GM04503 (cell line): ENCODE measurements at regions not wholly inside any gene's neighbourhood (a gene's known extent, or its start where the extent isn't known, plus 50 kb on each side); places are given as distances from the start of the nearest gene placed in this dataset.
"Not testable (repeated sequence)": the region's sequence is repeated elsewhere in the genome, so short reads cannot be mapped to it uniquely, and the experiment has no call there.

Experiments used
- DNase-seq: peaks from one replicate; pipeline ENCODE4 v3.0.0-alpha.2; 2012; ENCODE audit warnings: low read depth

- no peak for DNase-seq
Observed at GRCh38 chr22:26922806-26923205, 265.4 kb downstream of the MIAT start.

GRCh38 chr22:26923531-26923930 is 266.1 kb downstream of the MIAT start:
- no peak for DNase-seq

GRCh38 chr22:26927821-26928220 is 270.4 kb downstream of the MIAT start:
- no peak for DNase-seq

- DNase-seq, result no peak
Observed at GRCh38 chr22:26931471-26931870, 274.1 kb downstream of the MIAT start.

- no peak for DNase-seq
Observed at GRCh38 chr22:26933105-26933590, 275.8 kb downstream of the MIAT start.

GRCh38 chr22:26937213-26937612 is 279.8 kb downstream of the MIAT start:
- DNase-seq, result no peak

- no peak for DNase-seq
Observed at GRCh38 chr22:26939466-26939865, 282.1 kb downstream of the MIAT start.

GRCh38 chr22:26941896-26942636 is 284.7 kb downstream of the MIAT start:
- DNase-seq, result no peak

GRCh38 chr22:26942637-26942957 is 285.2 kb downstream of the MIAT start:
- DNase-seq, result no peak

GRCh38 chr22:26945565-26945964 is 288.2 kb downstream of the MIAT start:
- no peak for DNase-seq

GRCh38 chr22:26949193-26949592 is 291.8 kb downstream of the MIAT start:
- DNase-seq, result no peak

GRCh38 chr22:26951139-26951538 is 293.8 kb downstream of the MIAT start:
- DNase-seq, result not testable (repeated sequence)

- no peak for DNase-seq
Observed at GRCh38 chr22:26952004-26952403, 294.6 kb downstream of the MIAT start.

GRCh38 chr22:26952451-26953011 is 295.1 kb downstream of the MIAT start:
- DNase-seq, result no peak

- DNase-seq, result no peak
Observed at GRCh38 chr22:26953012-26953883, 295.9 kb downstream of the MIAT start.

GRCh38 chr22:26956371-26956770 is 299.0 kb downstream of the MIAT start:
- DNase-seq, result no peak

GRCh38 chr22:26957176-26957575 is 299.8 kb downstream of the MIAT start:
- no peak for DNase-seq

- DNase-seq, result no peak
Observed at GRCh38 chr22:26957897-26958296, 300.5 kb downstream of the MIAT start.

- DNase-seq, result no peak
Observed at GRCh38 chr22:26958378-26958777, 301.0 kb downstream of the MIAT start.

GRCh38 chr22:26964642-26965041 is 307.3 kb downstream of the MIAT start:
- DNase-seq, result no peak

GRCh38 chr22:26967282-26967681 is 309.9 kb downstream of the MIAT start:
- DNase-seq, result no peak

- DNase-seq, result no peak
Observed at GRCh38 chr22:26968859-26969523, 311.6 kb downstream of the MIAT start.
